NT2/D1 (cell line): ENCODE measurements at regions not wholly inside any gene's neighbourhood (a gene's known extent, or its start where the extent isn't known, plus 50 kb on each side); places are given as distances from the start of the nearest gene placed in this dataset.

Experiments used
- SUZ12 ChIP-seq: IDR thresholded peaks from 2 replicates; pipeline ENCODE4 v1.6.1; 2011; ENCODE audit not compliant: insufficient read length, insufficient read depth; ENCODE audit errors: extremely low read depth
- YY1 ChIP-seq: IDR thresholded peaks from 2 replicates; pipeline ENCODE4 v1.6.1; 2011; ENCODE audit not compliant: insufficient read length, insufficient read depth
- ZNF274 ChIP-seq: IDR thresholded peaks from 2 replicates; pipeline ENCODE4 v1.6.1; 2011; ENCODE audit warnings: mild to moderate bottlenecking, low read depth, low read length

- TF ChIP-seq YY1: no peak
- no peak for TF ChIP-seq SUZ12
- no peak for TF ChIP-seq ZNF274
These were observed 510.2 kb upstream of the KLF6 start for GRCh38 chr10:4294996-4295792.
